ENCODE measurements at regions not wholly inside any gene's neighbourhood (a gene's known extent, or its start where the extent isn't known, plus 50 kb on each side); places are given as distances from the start of the nearest gene placed in this dataset.

- Mint-ChIP-seq H3K27me3 (ENCODE audit: insufficient read depth, unreplicated experiment) (no peaks in the 10 kb centered on the region), H3K9me3 (ENCODE audit: unreplicated experiment) (peaks cover 4% of the 10 kb centered on the region), H3K36me3 (ENCODE audit: insufficient read depth, unreplicated experiment) (no peaks in the 10 kb centered on the region), H3K4me3 (ENCODE audit: unreplicated experiment) (no peak overlapping the region), H3K4me1 (ENCODE audit: insufficient read depth, unreplicated experiment) (no peaks in the 10 kb centered on the region), H3K27ac (ENCODE audit: low read depth, unreplicated experiment) (no peak overlapping the region)
- ChIA-PET CTCF (no interaction called here), POLR2A (no interaction called here)
- no peak for DNase-seq (ENCODE audit: unreplicated experiment)
- intact Hi-C loops (cut with micrococcal nuclease): no loop called here
- TF ChIP-seq CTCF (IDR thresholded peaks at IDR 0.05; ENCODE audit: unreplicated experiment): no peak
- BruUV-seq (replicated peaks): no TSS peak
These were observed 188.6 kb downstream of the OLFM4 start for GRCh38 chr13:53217194-53217593.

- H3K27me3 Mint-ChIP-seq (ENCODE audit: insufficient read depth, unreplicated experiment): no peaks in the 10 kb centered on the region
- H3K27ac Mint-ChIP-seq (ENCODE audit: low read depth, unreplicated experiment): no peak overlapping the region
- BruUV-seq (replicated peaks): no TSS peak
- intact Hi-C loops (cut with micrococcal nuclease): no loop called here
- H3K9me3 Mint-ChIP-seq (ENCODE audit: unreplicated experiment): peaks cover 13% of the 10 kb centered on the region
- no peak for DNase-seq (ENCODE audit: unreplicated experiment)
- H3K4me3 Mint-ChIP-seq (ENCODE audit: unreplicated experiment): no peak overlapping the region
- no peak for TF ChIP-seq CTCF (IDR thresholded peaks at IDR 0.05; ENCODE audit: unreplicated experiment)
- ChIA-PET CTCF (interaction anchor here (0.7 kb wide), 1 partner anchor 31 kb away, joined by 6 read pairs; no protein-coding TSS in a partner anchor), POLR2A (no interaction called here)
- no peaks in the 10 kb centered on the region for H3K36me3 Mint-ChIP-seq (ENCODE audit: insufficient read depth, unreplicated experiment)
- H3K4me1 Mint-ChIP-seq (ENCODE audit: insufficient read depth, unreplicated experiment): no peaks in the 10 kb centered on the region
These were observed 191.4 kb downstream of the OLFM4 start for GRCh38 chr13:53220038-53220437.

DNA sequence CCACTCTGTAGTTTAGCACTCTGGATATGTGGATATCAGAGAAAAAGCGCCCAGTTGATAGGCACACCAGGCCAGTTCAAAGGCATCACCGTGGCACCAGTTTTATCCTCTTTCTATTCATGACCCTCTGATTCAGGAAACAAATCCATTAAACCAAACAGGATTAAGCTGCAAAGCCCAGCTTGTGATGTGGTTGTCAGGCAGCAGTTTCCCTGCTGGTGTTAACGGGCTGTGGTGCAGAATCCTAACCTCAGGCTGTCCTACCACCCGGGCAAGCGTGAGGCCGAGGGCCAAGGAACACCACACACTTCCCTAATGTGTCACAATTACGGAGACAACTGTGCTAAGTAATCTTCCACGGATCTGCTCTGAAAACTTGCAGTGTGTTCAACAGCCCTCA is 209.1 kb downstream of the OLFM4 start:
- H3K4me3 Mint-ChIP-seq (ENCODE audit: unreplicated experiment): no peak overlapping the region

GRCh38 chr13:53238261-53238660 is 209.6 kb downstream of the OLFM4 start:
- ChIA-PET POLR2A (no interaction called here), CTCF (interaction anchor here (1.1 to 2.4 kb wide), 2 partner anchors 12 to 544 kb away, joined by 4 to 9 read pairs; no protein-coding TSS in a partner anchor)
- no peak overlapping the region for H3K4me3 Mint-ChIP-seq (ENCODE audit: unreplicated experiment)
- no peaks in the 10 kb centered on the region for H3K4me1 Mint-ChIP-seq (ENCODE audit: insufficient read depth, unreplicated experiment)
- intact Hi-C loops (cut with micrococcal nuclease): no loop called here
- H3K9me3 Mint-ChIP-seq (ENCODE audit: unreplicated experiment): no peaks in the 10 kb centered on the region
- TF ChIP-seq CTCF (IDR thresholded peaks at IDR 0.05; ENCODE audit: unreplicated experiment): no peak
- no peak overlapping the region for H3K27ac Mint-ChIP-seq (ENCODE audit: low read depth, unreplicated experiment)
- no TSS peak for BruUV-seq (replicated peaks)
- peaks cover 12% of the 10 kb centered on the region for H3K27me3 Mint-ChIP-seq (ENCODE audit: insufficient read depth, unreplicated experiment)
- H3K36me3 Mint-ChIP-seq (ENCODE audit: insufficient read depth, unreplicated experiment): no peaks in the 10 kb centered on the region
- DNase-seq (ENCODE audit: unreplicated experiment): no peak

More for the DNA sequence above, 209.1 kb downstream of the OLFM4 start:
- Mint-ChIP-seq H3K27me3 (ENCODE audit: insufficient read depth, unreplicated experiment) (peaks cover 12% of the 10 kb centered on the region), H3K27ac (ENCODE audit: low read depth, unreplicated experiment) (no peak overlapping the region), H3K4me1 (ENCODE audit: insufficient read depth, unreplicated experiment) (no peaks in the 10 kb centered on the region), H3K36me3 (ENCODE audit: insufficient read depth, unreplicated experiment) (no peaks in the 10 kb centered on the region), H3K9me3 (ENCODE audit: unreplicated experiment) (no peaks in the 10 kb centered on the region)
- no peak for TF ChIP-seq CTCF (IDR thresholded peaks at IDR 0.05; ENCODE audit: unreplicated experiment)
- POLR2A ChIA-PET: no interaction called here
- CTCF ChIA-PET: interaction anchor here (0.6 to 2.4 kb wide), 4 partner anchors 13 to 544 kb away, joined by 3 to 9 read pairs (median 6); no protein-coding TSS in a partner anchor
- DNase-seq (ENCODE audit: unreplicated experiment): no peak
- no TSS peak for BruUV-seq (replicated peaks)
- intact Hi-C loops (cut with micrococcal nuclease): no loop called here

All from MCF 10A (cell line).